ENCODE measurements at regions not wholly inside any gene's neighbourhood (a gene's known extent, or its start where the extent isn't known, plus 50 kb on each side); places are given as distances from the start of the nearest gene placed in this dataset.

DNA sequence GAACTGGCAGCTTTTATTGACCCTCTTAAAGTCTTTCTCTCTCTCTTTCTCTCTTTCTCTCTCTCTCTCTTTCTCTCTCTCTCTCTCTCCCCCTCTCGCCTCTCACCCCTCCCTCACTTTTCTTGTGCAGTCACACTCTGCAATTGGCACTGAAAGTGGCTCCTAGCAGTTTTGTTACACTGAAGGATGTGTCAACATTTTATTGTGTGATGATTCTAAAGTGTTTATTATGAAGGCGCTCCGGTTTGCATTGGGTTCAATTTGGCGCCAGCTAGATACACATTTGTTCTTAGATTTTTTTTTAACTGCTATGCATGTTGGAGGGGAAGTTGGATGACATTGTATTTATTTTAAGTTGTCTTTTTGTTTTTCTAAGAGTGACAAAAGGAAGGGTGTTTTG, 64.0 kb upstream of the CHRM3 start:
- no peak for DNase-seq (ENCODE audit: low spot score)
- in situ Hi-C loops (cut with HindIII; ENCODE audit: low sequenced_read_pairs), result no loop called here

DNA sequence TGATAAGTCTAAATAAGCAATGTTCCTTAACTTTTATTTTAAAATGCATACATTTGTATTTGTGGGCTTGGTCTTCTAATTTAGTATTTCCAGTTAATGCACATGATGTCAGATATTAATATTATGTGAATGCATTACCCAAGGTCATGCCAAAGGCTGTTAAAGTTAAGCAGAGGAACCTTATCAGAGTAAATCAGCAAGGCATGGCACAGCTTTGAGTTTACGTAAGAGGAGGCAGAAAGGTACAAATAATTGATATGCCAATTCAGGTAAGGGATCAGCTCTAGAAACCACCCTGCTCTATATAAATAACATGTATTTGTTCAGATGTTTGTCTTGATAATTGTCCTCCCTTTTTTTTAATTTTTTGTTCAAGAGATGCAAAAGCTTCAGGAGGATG, 64.5 kb upstream of the CHRM3 start:
- in situ Hi-C loops (cut with HindIII; ENCODE audit: low sequenced_read_pairs), result no loop called here
- no peak for DNase-seq (ENCODE audit: low spot score)

DNA sequence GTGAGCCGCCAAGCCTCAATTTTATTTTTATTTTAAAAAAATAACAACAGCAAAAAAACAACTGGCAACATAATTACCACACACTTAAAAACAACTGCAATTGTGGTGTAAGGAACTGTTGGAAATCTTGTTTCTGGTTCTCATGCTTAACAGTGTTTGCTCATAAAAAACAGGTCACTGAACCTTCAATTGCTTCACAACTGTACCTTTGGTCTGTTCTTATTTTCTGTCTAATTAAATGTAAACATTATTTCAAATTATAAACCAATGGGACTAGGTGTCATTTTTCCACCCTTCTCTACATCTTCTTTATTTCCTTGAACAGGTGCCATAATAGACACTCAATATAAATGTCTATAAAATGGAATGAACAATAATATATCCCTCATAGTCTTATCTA, 68.4 kb upstream of the CHRM3 start:
- DNase-seq (ENCODE audit: low spot score), result no peak
- in situ Hi-C loops (cut with HindIII; ENCODE audit: low sequenced_read_pairs), result no loop called here

DNA sequence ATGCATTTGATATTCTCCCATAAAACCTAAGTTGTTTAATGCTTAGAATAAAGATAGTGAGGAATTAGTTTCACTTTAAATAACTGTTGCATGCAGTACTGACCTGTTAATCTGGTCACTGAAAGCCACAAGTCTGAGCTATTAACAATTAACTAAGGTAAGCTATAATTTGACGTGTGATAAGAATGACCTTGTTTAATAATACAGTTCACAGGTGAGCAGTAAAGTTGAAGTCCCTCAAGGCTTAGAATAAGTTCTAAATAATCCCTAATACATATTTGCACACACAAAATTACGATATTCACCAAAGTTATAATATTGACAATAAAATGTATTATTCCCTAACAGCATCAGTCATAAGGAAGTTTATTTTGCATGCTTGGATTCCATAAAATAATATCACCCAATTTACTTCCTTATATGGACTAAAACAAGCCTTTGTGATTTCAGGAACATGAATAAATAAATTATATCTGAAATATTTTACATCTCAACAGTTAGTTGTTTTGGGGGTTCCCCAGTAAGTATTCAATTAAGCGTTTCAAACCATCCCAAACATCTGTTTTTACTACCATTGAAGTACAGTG, 70.6 kb upstream of the CHRM3 start:
- in situ Hi-C loops (cut with HindIII; ENCODE audit: low sequenced_read_pairs), result no loop called here
- no peak for DNase-seq (ENCODE audit: low spot score)

DNA sequence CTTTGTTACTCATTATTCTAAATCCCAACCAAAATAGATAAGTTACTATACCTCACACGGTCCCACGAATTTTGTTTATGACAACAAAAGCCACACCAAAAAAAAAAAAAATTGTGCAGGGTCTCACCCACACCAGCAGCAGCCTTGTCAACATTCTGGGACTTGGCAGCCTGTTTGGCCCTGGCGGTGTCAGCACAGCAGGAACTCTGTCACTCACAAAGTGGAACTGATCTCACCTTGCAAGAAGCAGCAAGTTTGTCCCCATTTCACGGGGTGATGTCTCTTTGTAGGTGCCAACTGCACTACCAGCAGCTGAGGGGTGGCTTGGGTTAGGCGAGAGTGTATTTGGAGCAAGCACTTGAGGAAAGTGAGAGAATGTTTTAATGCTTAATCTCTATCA, 75.0 kb upstream of the CHRM3 start:
- in situ Hi-C loops (cut with HindIII; ENCODE audit: low sequenced_read_pairs), result no loop called here
- no peak for DNase-seq (ENCODE audit: low spot score)

DNA sequence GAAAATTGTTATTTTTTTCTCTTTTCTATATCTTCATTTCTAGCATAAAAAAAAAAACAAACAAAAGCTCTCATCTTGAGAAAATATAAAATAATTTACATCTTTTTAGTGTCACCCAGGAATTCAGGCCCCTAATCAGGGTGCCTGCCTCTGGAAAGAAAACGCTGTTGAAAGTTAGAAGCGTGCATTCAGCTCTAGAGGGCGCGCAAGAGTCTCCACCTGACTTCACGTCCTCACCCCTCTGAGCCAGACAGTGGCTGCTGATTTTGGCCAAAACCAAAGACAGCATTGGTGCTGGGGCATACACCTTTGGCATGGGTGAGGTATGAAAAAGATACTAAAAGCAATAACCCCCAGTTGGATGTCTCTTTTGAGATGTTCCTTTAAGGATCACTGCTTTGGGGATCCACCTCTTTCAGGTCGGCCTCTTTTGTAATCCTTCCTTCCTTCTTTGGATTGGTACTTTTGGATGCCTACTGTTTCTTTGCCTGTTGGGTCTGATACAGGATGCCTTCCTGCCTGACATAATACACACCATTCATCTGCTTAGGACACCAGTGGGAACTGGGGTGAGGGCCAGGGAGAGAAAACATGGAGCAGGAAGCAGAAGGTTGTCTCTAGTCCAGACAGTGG, 77.6 kb upstream of the CHRM3 start:
- peak; percentile 1 for DNase-seq (ENCODE audit: low spot score)
- in situ Hi-C loops (cut with HindIII; ENCODE audit: low sequenced_read_pairs), result no loop called here

DNA sequence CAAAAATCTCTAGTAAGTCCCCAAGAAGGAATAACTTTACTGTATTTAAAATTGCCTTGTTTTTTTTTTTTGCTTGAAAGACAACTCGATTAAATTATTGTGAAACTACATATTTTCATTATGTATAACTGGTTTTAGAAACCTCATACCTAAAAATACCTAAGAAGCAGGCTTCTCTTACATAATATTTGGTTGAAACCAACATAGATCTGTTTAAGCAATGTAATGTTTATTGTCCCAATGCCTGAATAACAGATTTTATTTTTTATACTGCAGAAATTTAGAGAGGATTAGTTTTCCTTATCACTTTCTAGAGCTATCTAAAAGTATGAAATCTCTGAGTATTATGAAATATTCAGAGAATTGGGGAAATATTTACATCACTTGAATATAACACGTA, 78.5 kb upstream of the CHRM3 start:
- in situ Hi-C loops (cut with HindIII; ENCODE audit: low sequenced_read_pairs), result no loop called here
- DNase-seq (ENCODE audit: low spot score), result no peak

DNA sequence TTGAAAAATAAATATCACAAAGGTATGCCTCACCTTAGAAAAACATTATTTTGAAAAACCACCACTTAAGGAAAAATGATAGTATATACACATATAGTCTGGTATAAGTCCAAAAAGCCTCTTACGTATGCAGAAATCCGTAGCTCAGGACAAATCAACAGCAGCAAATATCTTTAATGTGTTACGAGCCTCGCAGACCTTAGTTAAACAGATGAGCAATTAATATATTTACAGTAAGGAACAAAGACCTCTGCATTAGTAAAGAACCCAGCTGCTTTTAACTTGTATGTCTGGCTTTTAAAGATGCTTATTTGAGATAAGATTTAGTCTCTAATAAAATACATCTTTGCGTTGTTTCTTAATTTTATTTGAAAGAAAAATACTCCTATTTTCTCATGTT, 79.9 kb upstream of the CHRM3 start:
- DNase-seq (ENCODE audit: low spot score), result no peak
- in situ Hi-C loops (cut with HindIII; ENCODE audit: low sequenced_read_pairs), result no loop called here

DNA sequence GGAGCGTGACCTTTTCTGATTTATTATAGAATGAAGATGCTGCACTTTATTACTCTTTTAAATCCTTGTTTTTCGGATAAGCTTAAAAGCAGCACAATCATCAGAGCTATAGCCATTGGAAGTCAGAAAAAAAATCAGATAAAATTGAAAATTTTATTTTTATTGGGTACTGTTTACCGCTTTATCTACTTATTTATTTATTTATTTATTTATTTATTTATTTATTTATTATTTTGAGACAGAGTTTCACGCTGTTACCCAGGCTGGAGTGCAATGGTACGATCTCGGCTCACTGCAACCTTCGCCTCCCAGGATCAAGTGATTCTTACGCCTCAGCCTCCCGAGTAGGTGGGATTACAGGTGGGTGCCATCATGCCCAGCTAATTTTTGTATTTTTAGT, 83.1 kb upstream of the CHRM3 start:
- in situ Hi-C loops (cut with HindIII; ENCODE audit: low sequenced_read_pairs), result no loop called here
- no peak for DNase-seq (ENCODE audit: low spot score)

DNA sequence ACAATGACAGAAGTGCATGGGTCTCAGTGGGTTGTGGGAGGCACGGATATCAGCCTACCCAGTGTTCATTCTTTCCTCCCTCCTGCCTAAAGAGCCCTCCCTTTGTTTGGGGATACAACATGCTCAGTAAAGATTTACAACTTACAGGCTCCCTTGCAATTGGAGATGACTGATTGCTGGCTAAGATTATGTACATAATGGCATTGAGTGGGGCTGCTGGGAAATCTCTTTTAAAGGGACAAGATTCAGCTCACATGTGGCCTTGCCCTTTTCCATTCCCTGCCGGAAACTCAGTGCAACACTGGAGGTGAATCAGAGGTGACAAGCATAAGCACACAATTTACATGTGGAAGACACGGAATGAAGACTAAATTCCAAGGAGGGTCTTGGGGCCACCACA, 83.7 kb upstream of the CHRM3 start:
- in situ Hi-C loops (cut with HindIII; ENCODE audit: low sequenced_read_pairs), result no loop called here
- DNase-seq (ENCODE audit: low spot score), result no peak

DNA sequence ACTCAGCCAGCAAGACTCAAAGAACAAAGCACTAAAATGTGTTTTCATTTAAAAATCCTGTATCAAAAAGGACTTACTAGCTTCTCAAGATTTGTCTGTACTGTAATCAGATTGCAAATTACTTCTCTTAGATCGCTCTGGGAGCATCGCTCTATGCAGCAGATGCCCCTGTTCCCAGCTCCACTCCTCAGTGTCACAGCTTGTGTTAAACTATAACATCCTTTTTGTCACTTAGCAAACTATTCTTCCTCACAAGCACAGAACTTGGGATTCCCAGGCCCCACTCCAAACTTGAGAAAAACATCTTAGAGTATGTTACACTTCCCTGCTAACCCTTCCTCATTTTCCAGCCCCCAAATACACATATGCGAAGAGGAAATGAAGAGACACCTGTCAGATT, 85.1 kb upstream of the CHRM3 start:
- DNase-seq (ENCODE audit: low spot score), result no peak
- in situ Hi-C loops (cut with HindIII; ENCODE audit: low sequenced_read_pairs), result no loop called here

DNA sequence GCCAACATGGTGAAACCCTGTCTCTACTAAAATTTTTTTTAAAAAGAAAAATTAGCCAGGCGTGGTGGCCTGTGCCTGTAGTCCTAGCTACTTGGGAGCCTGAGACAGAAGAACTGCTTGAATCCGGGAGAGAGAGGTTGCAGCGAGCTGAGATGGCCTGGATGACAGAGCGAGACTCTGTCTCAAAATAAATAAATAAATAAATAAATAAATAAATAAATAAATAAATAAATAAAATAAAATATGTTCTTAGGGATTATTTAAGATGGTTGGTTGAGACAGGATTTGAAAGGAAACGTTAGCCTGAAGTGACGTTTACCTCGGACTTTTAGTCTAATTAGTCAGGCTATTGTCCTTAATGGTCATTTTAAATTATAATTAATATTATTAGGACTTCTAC, 88.5 kb upstream of the CHRM3 start:
- DNase-seq (ENCODE audit: low spot score), result no peak

DNA sequence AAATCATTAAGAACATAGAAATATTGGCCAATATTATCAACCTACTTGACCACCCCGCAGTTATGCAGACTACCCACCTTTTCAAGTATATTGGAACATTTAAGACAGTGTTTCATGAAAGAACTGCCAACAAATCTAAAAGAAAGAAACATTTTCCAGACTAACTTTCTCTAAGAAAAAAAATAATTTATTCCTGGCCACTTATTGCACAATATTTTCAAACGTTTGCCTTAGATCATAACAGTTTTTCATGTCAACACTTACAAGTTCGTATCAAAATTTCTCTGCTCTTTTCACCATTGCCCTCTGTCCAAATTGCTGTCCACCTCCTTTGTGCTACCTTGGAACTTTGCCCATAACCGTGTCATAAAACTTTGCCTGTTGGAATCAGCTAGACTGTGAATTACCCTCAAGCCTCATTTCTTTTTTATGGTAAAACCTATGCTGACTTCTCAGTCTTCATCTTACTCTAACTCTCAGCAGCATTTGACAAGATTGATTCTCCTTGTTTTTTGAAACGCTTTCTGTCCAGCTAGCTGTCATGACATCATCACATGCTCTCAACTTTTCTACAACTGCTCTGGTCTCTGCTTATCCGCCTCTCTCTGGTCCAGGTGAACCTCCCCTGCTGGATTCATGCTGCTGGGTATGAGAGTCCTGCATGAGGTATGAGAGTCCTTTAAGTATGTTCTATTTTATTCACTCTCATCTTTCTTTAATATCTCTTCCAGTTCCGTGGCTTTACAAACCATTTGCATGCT, 92.8 kb upstream of the CHRM3 start:
- DNase-seq (ENCODE audit: low spot score), result no peak
- in situ Hi-C loops (cut with HindIII; ENCODE audit: low sequenced_read_pairs), result no loop called here

More for the DNA sequence above, 88.5 kb upstream of the CHRM3 start:
- in situ Hi-C loops (cut with HindIII; ENCODE audit: low sequenced_read_pairs), result no loop called here

DNA sequence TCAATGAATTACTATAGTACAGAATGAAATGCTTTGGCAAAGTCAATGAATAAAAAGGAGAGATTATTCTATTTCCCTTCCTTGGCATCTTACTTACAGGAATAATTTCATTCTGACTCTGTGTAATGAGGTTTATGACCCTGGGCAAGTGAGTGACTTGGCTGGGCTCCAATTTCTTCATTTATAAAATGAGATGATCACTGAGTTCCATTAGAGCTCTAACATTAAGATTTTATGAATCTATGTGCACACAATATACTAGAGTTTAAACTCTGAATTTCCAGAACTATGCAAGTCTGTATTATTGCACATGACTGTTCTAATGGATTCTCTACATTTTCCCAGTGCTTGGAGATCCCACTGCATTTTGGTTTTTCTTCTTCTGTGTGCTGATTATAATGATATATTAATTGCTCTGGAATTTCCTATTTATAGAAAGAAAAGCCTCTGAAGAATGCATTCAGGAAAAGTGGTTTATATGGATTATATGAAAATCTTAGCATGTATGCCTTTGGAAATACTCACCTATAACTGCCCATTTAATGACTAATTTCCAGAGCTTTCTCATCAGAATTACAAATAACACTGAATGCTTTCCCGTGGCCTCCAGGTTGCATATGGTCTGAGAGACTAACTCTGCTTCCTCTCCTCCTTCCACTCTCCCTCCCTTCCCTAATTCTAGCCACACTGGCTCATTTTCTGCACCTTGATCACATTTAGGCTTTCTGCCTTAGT, 97.4 kb upstream of the CHRM3 start:
- in situ Hi-C loops (cut with HindIII; ENCODE audit: low sequenced_read_pairs), result no loop called here
- no peak for DNase-seq (ENCODE audit: low spot score)

DNA sequence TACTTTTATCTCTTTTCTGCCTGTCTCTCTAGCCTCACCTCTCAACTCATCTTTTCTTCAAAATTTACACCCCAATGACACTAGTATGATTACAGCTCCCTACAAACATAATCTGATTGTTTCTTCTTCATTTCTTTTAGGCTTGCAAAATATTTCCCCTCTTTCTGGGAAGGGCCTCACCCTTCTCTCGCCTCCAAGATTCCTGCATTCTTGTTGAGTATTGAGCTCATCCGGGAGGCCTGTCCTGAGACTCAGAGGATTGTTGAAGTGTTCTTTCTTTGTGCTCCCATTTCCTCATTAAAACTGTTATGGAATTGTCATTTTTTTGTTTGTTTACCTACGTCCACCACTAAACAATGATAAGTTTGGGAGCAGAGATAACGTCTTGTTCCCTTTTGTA, 99.1 kb upstream of the CHRM3 start:
- in situ Hi-C loops (cut with HindIII; ENCODE audit: low sequenced_read_pairs), result no loop called here

DNA sequence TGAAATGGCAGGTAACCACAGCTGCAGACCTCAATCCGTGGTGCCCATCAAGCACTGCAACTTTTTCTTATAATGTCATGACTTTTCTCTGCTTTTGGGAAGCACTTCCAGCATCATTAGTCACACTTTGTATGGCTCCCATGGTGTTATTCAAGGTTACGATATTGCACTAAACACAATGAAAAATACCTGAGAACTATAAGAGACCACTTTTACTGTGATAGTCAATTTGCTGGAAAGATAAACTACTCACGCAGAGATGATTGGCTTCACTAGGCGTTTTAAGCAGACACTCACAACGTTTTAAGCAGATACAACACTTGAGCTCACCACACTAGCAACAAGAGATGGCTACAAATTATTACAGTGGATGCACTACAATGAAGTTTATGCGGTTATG, 103.2 kb upstream of the CHRM3 start:
- in situ Hi-C loops (cut with HindIII; ENCODE audit: low sequenced_read_pairs), result no loop called here
- no peak for DNase-seq (ENCODE audit: low spot score)

More for the DNA sequence above, 99.1 kb upstream of the CHRM3 start:
- no peak for DNase-seq (ENCODE audit: low spot score)

DNA sequence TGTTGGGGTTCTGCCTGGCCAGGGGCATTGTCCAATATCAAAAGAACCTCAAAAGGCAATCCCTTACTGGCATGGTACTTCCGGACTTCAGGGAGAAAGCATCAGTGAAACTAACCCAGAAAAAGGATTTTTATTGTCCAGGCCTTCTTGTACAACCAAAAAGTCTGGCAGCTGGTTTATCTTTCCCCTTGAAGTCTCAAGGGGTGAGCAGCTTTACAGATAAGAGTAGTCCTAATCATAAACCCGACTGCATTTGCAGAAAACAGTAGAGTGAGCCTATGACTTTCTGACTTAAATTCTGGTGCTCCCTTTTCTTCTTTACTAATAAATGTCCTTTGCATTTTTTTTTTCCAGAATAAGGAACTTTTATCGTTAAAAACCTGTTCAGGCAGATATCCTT, 104.0 kb upstream of the CHRM3 start:
- in situ Hi-C loops (cut with HindIII; ENCODE audit: low sequenced_read_pairs), result no loop called here
- DNase-seq (ENCODE audit: low spot score), result no peak

DNA sequence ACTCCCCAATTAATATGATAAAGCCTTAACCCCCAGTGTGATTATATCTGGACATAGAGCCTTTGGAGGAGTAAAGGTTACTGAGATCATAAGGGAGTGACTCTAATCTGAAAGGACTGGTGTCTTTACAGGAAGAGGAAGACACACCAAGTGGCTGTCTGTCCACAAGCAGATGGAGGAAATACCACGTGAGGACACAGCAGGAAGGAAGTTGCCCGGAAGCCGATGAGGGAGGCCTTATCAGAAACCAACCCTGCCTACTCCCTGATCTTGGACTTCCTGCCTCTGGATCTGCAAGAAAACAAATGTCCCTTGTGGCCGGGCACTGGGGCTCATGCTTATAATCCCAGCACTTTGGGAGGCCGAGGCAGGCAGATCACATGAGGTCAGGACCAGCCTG, 110.3 kb upstream of the CHRM3 start:
- in situ Hi-C loops (cut with HindIII; ENCODE audit: low sequenced_read_pairs), result no loop called here
- no peak for DNase-seq (ENCODE audit: low spot score)

DNA sequence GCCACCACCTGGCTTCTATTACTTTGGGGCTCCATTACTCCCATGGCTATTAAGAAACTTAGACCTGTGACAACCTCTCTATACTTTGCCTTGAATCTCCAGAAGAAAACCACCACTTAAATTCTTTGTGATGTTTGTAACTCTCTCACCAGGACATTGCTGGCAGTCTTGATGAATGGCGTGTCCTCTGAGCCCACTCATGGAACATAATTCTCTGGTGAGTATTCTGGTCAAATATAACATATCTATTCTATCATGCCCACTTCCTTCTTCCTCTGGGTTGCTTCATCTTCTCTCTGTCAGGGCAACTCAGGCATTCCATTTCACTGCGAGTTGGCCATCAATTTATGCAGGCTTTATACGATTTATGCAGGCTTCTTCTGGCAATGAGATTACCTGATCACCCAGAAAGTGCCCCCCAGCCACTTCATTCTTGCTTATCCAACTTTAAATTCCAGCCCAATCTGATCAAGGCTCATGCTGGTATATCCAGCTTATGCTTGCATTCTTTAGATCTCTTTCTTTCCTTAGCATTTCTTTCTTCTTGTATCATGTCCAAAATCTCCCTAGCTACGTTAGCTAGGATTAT, 112.0 kb upstream of the CHRM3 start:
- in situ Hi-C loops (cut with HindIII; ENCODE audit: low sequenced_read_pairs), result no loop called here
- no peak for DNase-seq (ENCODE audit: low spot score)

DNA sequence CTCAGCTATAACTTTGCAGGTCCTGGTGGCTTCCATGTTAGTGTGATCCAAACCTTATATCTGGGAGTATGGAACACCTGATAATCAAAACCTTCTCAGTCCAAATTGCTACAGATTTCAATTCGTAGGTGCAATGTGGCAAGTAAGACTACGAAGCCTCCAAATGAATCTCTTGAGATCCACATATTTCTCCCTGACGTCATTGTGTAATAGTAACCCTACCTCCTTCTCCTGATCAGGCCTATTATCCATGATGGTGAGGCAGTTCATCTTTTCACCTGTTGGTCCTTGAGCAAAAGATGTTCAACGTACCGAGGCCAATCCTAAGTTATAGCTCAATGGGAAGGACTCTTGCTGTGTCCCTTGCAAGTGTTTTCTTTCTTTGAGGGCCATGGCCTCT, 115.9 kb upstream of the CHRM3 start:
- DNase-seq (ENCODE audit: low spot score), result no peak
- in situ Hi-C loops (cut with HindIII; ENCODE audit: low sequenced_read_pairs), result no loop called here

Measured in G401 (cell line).